ENCODE measurements at regions not wholly inside any gene's neighbourhood (a gene's known extent, or its start where the extent isn't known, plus 50 kb on each side); places are given as distances from the start of the nearest gene placed in this dataset.

DNA sequence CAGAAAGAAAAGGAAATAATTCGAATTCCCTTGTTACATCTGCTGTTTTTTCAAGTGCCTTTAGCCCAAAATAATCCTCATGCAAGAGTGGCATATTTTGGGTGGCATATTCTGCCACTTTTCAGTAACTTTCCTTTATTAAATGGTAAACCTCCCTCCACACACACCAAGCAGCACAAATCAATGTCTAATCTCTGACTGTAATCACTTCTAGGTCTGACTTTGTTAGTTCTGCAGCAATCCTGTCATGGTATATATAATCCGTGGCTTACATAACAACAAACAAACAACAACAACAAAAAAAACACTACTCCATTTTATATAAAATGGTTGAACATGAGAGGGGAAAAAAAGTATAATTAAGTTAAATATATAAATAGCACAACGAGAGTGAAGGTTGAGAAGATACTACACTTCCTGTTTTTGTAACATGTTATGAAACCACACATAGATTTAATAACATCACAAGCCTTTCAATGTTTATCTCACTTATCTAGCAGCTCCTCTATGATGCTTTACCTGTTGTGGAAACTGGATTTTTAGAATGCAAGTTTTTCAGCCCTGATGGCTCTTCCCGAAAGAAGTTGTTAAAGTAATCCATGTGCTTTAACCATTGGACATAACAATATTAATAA, 715.4 kb downstream of the GRXCR1 start:
- intact Hi-C loops (cut with micrococcal nuclease) = no loop called here
- no peaks in the 10 kb centered on the region for H3K36me3 ChIP-seq (ENCODE audit: control insufficient read depth in 2 of 2, extremely low read depth in 1 of 2, insufficient read depth in 2 of 2, low read length in 2 of 2)
- no peak for TF ChIP-seq GATA2 (IDR thresholded peaks at IDR 0.05; ENCODE audit: insufficient read depth, insufficient read length, low read depth, low read length)
- no peak for TF ChIP-seq MYC (IDR thresholded peaks at IDR 0.05; ENCODE audit: low read depth, low read length)
- no peak for TF ChIP-seq EZH2 (IDR thresholded peaks at IDR 0.05; ENCODE audit: borderline replicate concordance, low read depth, low read length, severe bottlenecking)
- TF ChIP-seq FOS (IDR thresholded peaks at IDR 0.05; ENCODE audit: borderline replicate concordance, insufficient read depth, low read length) = no peak
- TF ChIP-seq CTCF (IDR thresholded peaks at IDR 0.05; ENCODE audit: extremely low read depth in 1 of 2, insufficient read depth in 1 of 2, low read depth in 1 of 2, low read length in 2 of 2) = no peak
- TF ChIP-seq MAX (IDR thresholded peaks at IDR 0.05; ENCODE audit: insufficient read depth, insufficient read length) = no peak
- TF ChIP-seq POLR2AphosphoS5 (IDR thresholded peaks at IDR 0.05; ENCODE audit: insufficient read depth, low read depth, low read length) = no peak
- no peak for TF ChIP-seq JUN (IDR thresholded peaks at IDR 0.05; ENCODE audit: borderline replicate concordance, insufficient read depth, insufficient read length, low read depth)
- no peak for TF ChIP-seq POLR2A (IDR thresholded peaks at IDR 0.05; ENCODE audit: low read depth, low read length)

More for the DNA sequence above, 715.4 kb downstream of the GRXCR1 start:
- dilution Hi-C loops (cut with MboI; ENCODE audit: extremely low pct_ligation_motif_present, low sequenced_read_pairs) = no loop called here
- ChIA-PET POLR2A (no interaction called here), CTCF (no interaction called here)
- Histone ChIP-seq H3K27ac (ENCODE audit: insufficient read depth, low read depth, low read length) (no peak overlapping the region), H3K9me1 (replicated peaks; ENCODE audit: control insufficient read depth, extremely low read depth, insufficient read depth, low read length) (no peaks in the 10 kb centered on the region), H3K4me3 (replicated peaks in 1 of 3; ENCODE audit: insufficient read depth in 1 of 3, low read depth in 1 of 3, low read length in 3 of 3) (no peak overlapping the region), H4K20me1 (replicated peaks; ENCODE audit: control insufficient read depth, extremely low read depth, insufficient read depth, low read length) (no peaks in the 10 kb centered on the region), H3K9me3 (replicated peaks; ENCODE audit: control insufficient read depth, insufficient read depth, low read length) (peaks cover 2% of the 10 kb centered on the region), H3K79me2 (ENCODE audit: control insufficient read depth, insufficient read depth, low read length) (no peaks in the 10 kb centered on the region), H3K27me3 (ENCODE audit: control insufficient read depth in 2 of 2, insufficient read depth in 2 of 2, low read length in 2 of 2) (no peaks in the 10 kb centered on the region), H2AFZ (ENCODE audit: low read depth, low read length) (no peak overlapping the region), H3K4me1 (ENCODE audit: control insufficient read depth, extremely low read depth, insufficient read depth, low read length) (no peaks in the 10 kb centered on the region), H3K9ac (replicated peaks; ENCODE audit: extremely low read depth, insufficient read depth, low read length) (no peak overlapping the region), H3K4me2 (ENCODE audit: insufficient read depth, low read length) (no peak overlapping the region)
- no peak for DNase-seq (ENCODE audit: low read depth, low spot score)
- BruUV-seq (replicated peaks) = no TSS peak
- FAIRE-seq = no peak
